HG03196 (cell line): ENCODE measurements at regions not wholly inside any gene's neighbourhood (a gene's known extent, or its start where the extent isn't known, plus 50 kb on each side); places are given as distances from the start of the nearest gene placed in this dataset.
"Not testable (repeated sequence)": the region's sequence is repeated elsewhere in the genome, so short reads cannot be mapped to it uniquely, and the experiment has no call there.

ENCODE experiments used
- ATAC-seq: cut with Tn5 transposase; IDR thresholded peaks from one replicate; pipeline ENCODE4 v1.9.1; 2021; ENCODE audit not compliant: unreplicated experiment

DNA sequence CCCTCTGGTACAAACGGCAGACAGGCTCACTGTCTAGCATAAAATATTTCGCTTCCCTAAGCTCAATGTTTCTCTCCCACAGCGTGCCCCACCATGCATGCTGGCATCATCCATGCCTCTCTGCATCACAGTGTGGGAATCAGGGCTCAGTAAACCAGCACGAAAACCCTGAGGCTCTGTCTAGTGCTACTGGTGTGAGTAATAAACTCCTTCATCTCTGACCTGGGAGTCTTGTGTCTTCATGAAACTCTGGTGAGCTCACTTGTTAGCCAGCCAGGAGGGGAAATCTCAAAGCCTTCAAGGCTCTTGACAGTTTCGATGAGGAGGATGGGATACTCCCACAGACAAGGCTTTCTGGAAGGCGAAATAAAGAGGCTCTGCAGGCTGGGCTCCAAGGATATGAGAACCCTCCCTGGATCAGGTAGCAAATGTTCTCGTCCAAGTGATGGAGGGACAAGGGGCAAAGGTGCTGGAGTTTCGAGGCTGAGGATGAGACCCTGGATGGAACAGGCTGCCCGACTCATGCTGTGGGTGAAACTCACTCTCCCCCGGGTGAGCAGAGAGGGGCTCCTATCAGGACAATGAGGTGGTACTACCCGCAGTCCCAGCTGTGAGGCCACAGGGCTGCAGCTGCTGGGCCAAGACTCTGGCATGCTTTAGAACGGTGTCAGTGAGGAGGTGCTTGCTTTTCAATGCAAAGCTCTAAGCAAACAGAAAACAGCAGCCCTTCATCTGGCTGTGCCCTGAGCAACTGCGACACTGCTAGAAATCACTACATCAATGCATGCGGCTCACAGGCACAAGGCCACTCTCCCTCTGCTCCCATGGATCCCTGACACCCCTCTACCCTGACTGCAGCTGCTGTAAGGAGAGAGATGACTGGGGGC, 69.3 kb downstream of the SHANK2 start:
- no peak for ATAC-seq

GRCh38 chr11:71181566-71181965, 70.8 kb downstream of the SHANK2 start:
- ATAC-seq: no peak

- no peak for ATAC-seq
These were observed 71.5 kb downstream of the SHANK2 start for GRCh38 chr11:71180694-71181470.

- no peak for ATAC-seq
These were observed 72.3 kb downstream of the SHANK2 start for GRCh38 chr11:71179877-71180605.

DNA sequence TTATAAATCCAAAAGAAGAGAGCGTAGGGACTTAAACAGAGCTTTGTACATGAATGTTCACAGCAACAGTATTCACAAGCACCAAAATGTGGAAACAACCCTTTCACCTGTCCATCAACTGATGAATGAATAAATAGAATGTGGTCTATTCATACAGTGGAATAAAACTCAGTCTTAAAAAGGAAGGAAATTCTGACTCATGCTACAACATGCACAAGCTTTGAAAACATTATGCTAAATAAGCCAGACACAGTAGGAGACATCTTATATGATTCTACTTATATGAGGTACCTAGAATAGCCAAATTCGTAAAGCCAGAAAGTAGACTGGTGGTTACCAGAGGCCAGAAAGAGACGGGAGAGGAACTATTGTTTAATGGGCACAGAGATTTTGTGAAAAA, 74.3 kb downstream of the SHANK2 start:
- no peak for ATAC-seq

- no peak for ATAC-seq
These were observed 75.6 kb downstream of the SHANK2 start for GRCh38 chr11:71176812-71177211.

DNA sequence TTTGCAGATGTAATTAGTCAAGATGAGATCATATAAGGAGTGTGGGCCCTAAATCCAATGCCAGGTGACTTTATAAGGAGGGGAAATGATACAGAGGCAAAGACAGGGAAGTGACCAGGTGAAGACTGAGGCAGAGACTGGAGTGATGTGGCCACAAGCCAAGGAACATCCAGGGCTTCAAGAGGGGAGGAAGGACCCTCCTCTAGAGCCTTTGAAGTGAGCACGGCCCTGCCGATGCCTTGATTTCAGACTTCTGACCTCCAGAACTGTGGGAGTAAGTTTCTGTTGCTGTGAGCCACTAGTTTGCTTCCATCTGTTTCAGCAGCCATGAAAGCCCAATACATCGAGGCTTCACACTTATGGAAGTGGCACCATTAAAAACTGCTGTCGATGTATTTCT, 78.7 kb downstream of the SHANK2 start:
- no peak for ATAC-seq

DNA sequence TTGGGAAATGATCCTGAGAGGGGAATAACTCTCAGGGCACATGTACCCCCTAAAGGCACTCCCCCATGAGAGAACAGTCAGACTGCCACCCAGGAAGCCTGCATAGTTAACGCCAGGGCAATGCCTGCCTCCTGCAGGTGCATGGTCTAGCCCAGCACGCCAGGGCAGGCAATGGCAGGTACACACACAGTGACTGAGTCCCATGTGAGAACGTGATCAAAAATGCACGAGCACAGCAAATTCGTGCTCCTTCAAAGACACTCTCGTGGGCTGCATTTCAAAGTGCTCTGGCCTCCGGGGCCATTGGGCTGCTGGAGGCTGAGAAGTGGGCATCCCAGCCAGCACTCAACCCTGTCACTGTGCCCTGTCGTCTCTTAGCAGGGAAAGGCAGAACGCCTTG, 79.7 kb downstream of the SHANK2 start:
- ATAC-seq: no peak

DNA sequence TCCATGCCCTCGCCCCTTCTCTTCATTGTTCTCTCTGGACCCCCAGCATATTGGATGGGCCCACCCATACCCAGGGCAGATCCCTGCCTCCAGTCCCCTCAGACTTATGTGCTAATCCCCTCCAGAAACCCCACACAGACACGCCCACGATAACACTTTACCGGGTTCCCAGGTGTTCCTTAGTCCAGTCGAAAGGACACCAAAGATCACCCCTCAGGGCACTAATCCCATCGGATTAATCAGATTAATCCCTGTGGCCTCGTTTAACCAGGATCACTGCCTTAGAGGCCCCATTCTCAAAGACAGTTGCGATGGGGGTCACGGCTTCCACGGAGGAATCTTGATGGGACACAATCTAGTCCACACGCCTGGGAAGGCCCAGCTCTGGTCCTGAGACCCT, 80.8 kb downstream of the SHANK2 start:
- ATAC-seq: no peak

DNA sequence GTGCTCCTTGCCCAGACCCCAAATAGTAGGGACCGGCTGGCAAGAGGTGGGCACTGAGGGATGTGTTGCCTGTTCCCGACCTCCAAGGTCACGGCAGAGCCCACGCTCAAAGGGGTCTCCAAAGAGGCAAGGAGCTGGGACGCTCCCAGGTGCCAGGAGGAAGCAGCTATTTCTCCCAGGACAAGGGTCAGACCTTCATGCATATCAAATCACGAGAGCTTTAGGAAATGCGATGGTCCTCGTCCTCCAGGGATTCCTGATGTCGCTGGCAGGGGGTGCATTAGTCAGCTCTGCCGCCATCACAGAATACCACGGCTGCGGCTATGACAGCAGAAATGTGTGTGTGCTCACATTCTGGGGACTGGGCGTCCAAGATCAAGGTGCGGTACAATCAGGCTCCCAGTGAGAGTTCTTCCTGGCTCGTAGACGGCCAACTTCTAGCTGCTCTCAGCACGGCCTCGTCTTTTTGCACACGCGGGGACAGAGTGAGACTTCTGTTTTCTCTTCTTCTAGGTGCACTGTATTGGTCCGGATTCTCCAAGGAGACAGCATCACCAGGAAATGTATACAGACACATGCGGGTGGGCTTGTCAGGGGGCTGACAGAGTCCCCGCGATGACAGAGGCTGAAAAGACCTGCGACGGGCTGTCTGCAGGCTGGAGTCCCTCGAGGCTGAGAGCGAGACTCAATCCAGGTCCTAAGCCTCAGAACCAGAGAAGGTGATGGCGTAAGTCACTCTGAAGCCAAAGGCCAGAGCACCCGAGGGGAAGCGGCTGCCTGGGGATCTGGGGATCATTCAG, 81.6 kb downstream of the SHANK2 start:
- ATAC-seq: no peak

- no peak for ATAC-seq
These were observed 83.1 kb downstream of the SHANK2 start for GRCh38 chr11:71169313-71169712.

DNA sequence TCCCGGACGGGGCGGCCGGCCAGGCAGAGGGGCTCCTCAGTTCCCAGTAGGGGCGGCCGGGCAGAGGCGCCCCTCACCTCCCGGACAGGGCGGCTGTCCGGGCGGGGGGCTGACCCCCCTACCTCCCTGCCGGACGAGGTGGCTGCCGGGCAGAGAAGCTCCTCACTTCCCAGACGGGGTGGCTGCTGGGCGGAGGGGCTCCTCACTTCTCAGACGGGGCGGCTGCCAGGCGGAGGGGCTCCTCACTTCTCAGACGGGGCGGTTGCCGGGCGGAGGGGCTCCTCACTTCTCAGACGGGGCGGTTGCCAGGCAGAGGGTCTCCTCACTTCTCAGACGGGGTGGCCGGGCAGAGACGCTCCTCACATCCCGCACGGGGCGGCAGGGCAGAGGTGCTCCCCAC, 84.6 kb downstream of the SHANK2 start:
- ATAC-seq: not testable (repeated sequence)

GRCh38 chr11:71165771-71166170, 86.6 kb downstream of the SHANK2 start:
- ATAC-seq: no peak

- ATAC-seq: no peak
These were observed 87.8 kb downstream of the SHANK2 start for GRCh38 chr11:71164621-71165020.

DNA sequence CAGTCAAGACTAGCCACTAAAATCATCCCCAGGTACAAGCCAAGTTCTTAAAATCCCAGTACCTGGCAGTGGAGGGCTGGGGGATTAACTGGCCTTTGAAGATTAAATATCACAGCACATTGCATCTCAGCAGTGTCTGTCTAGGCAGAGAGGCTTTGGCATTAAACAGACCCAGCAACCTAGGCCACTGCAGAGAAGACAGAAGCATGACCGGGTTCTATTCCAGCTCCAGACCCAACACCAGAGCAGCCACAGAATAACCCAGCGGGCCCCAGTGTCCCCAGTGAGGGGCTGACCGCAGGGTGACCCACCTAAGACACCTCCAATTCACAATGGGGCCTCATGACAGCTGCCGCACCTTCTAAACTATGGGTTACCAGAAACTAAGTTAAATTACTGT, 88.2 kb downstream of the SHANK2 start:
- ATAC-seq: no peak

- no peak for ATAC-seq
These were observed 89.0 kb downstream of the SHANK2 start for GRCh38 chr11:71163371-71163770.

DNA sequence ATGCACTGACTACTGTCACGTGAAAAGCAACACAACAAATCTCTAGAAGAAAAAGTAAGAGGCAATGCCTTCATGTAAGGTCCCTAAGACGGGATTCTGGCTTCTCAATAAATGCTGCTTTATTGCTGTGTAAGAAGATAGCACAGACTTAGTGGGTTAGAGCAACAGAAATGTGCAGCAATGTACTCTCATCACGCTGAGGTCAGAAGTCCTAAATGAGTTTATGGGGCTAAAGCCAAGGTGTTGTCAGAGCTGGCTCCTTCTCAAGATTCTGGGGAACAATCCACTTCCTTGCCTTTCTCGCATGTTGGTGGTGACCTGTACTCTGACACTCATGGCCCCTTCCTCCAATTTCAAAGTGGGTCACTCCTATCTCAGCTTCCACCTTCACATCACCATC, 93.4 kb downstream of the SHANK2 start:
- ATAC-seq: no peak

DNA sequence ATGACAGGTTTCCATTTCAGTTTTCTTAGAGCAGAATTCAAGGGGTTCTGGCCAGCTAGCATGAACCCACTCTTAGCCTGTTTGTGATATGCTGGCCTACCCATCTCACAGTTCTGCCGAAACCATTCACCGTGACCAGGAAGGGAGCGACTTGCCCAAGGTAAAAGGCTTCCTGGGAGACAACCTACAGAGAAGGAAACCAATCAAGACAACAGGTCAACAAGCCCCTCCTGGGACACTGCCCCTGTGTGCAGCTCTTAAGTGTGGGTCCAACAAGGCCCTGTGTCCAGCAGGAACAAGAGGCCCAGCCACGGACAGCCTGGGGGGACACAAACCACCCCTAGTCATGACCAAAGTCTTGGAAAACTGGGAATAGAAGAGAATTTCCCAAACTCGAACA, 94.7 kb downstream of the SHANK2 start:
- ATAC-seq: not testable (repeated sequence)

DNA sequence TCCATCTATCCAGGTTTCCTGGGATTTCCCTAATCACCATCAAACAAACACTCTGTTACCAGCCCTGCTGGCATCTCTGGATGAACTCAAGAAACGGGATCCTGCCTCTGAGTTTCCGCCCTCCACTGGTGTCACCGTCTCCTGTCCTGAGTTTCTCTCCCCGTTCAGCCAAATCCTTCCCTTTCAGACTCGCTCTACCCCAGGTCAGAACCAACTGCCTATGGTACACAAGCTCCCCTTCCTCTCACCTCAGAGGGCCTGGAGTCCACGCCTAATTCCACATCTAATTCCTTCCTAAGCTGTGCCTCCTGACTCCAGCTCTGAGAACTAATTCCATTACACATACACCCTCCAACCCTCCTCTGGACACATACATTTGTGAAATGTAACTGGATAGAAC, 96.1 kb downstream of the SHANK2 start:
- ATAC-seq: no peak

DNA sequence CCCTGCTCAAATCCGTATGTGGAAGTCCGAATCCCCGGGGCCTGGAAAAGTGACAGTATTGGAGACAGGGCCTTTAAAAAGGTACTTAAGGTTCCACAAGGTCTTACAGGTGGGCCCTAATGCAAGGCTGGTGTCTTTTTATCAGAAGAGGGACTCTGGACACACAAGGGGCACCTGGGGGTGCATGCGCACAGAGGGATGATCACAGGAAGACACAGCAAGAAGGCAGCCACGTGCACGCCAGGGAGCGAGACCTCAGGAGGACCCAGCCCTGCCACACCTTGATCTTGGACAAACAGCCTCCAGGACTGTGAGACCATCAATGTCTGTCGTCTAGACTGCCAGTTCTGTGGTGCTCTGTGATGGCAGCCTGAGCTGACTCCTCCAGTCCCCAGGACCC, 96.5 kb downstream of the SHANK2 start:
- ATAC-seq: no peak
